ENCODE measurements at regions not wholly inside any gene's neighbourhood (a gene's known extent, or its start where the extent isn't known, plus 50 kb on each side); places are given as distances from the start of the nearest gene placed in this dataset.
"Not testable (repeated sequence)": the region's sequence is repeated elsewhere in the genome, so short reads cannot be mapped to it uniquely, and the experiment has no call there.

- not testable (repeated sequence) for H3K4me1 ChIP-seq (ENCODE audit: control insufficient read depth, extremely low read depth, insufficient read depth, low read length); H4K20me1 ChIP-seq (ENCODE audit: control insufficient read depth, extremely low read depth, insufficient read depth, low read length); H3K36me3 ChIP-seq (ENCODE audit: control insufficient read depth, insufficient read depth, low read length); H3K27me3 ChIP-seq (ENCODE audit: control insufficient read depth, insufficient read depth, low read length); H3K9me3 ChIP-seq (ENCODE audit: control insufficient read depth, insufficient read depth, low read depth, low read length); H3K4me2 ChIP-seq (ENCODE audit: extremely low read depth, insufficient read depth, low read length); H3K79me2 ChIP-seq (ENCODE audit: control insufficient read depth, insufficient read depth, low read length); H3K4me3 ChIP-seq (replicated peaks in 1 of 4; ENCODE audit: control extremely low read depth in 1 of 4, insufficient read depth in 1 of 4, low read depth in 3 of 4, low read length in 4 of 4); H2AFZ ChIP-seq (ENCODE audit: low read length); H3K9ac ChIP-seq (ENCODE audit: insufficient read depth, low read length); DNase-seq (ENCODE audit: low read depth in 2 of 2); H3K27ac ChIP-seq (ENCODE audit: insufficient read depth, low read length)
- TF ChIP-seq, protein P1, sequence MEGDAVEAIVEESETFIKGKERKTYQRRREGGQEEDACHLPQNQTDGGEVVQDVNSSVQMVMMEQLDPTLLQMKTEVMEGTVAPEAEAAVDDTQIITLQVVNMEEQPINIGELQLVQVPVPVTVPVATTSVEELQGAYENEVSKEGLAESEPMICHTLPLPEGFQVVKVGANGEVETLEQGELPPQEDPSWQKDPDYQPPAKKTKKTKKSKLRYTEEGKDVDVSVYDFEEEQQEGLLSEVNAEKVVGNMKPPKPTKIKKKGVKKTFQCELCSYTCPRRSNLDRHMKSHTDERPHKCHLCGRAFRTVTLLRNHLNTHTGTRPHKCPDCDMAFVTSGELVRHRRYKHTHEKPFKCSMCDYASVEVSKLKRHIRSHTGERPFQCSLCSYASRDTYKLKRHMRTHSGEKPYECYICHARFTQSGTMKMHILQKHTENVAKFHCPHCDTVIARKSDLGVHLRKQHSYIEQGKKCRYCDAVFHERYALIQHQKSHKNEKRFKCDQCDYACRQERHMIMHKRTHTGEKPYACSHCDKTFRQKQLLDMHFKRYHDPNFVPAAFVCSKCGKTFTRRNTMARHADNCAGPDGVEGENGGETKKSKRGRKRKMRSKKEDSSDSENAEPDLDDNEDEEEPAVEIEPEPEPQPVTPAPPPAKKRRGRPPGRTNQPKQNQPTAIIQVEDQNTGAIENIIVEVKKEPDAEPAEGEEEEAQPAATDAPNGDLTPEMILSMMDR (conservative IDR thresholded peaks at IDR 0.05 in 1 of 2, IDR thresholded peaks at IDR 0.05 in 1 of 2; ENCODE audit: low read depth in 1 of 2, low read length in 2 of 2) = peak; percentile 18 to 52
Measured at GRCh38 chr7:142520885-142521284, 228.4 kb upstream of the PRSS1 start.

GRCh38 chr7:142520455-142520854 lies 228.8 kb upstream of the PRSS1 start:
- DNase-seq (ENCODE audit: low read depth in 2 of 2); H3K9ac ChIP-seq (ENCODE audit: insufficient read depth, low read length); H4K20me1 ChIP-seq (ENCODE audit: control insufficient read depth, extremely low read depth, insufficient read depth, low read length); H3K4me2 ChIP-seq (ENCODE audit: extremely low read depth, insufficient read depth, low read length); H3K36me3 ChIP-seq (ENCODE audit: control insufficient read depth, insufficient read depth, low read length); H3K27ac ChIP-seq (ENCODE audit: insufficient read depth, low read length); H3K9me3 ChIP-seq (ENCODE audit: control insufficient read depth, insufficient read depth, low read depth, low read length); H3K4me3 ChIP-seq (replicated peaks in 1 of 4; ENCODE audit: control extremely low read depth in 1 of 4, insufficient read depth in 1 of 4, low read depth in 3 of 4, low read length in 4 of 4); H2AFZ ChIP-seq (ENCODE audit: low read length); H3K27me3 ChIP-seq (ENCODE audit: control insufficient read depth, insufficient read depth, low read length); H3K79me2 ChIP-seq (ENCODE audit: control insufficient read depth, insufficient read depth, low read length); H3K4me1 ChIP-seq (ENCODE audit: control insufficient read depth, extremely low read depth, insufficient read depth, low read length): not testable (repeated sequence)

GRCh38 chr7:142519079-142520078 lies 229.9 kb upstream of the PRSS1 start:
- Histone ChIP-seq H3K27ac (ENCODE audit: insufficient read depth, low read length) (no peak overlapping the region), H3K36me3 (ENCODE audit: control insufficient read depth, insufficient read depth, low read length) (no peaks in the 10 kb centered on the region), H4K20me1 (ENCODE audit: control insufficient read depth, extremely low read depth, insufficient read depth, low read length) (no peaks in the 10 kb centered on the region), H3K4me3 (replicated peaks in 1 of 4; ENCODE audit: control extremely low read depth in 1 of 4, insufficient read depth in 1 of 4, low read depth in 3 of 4, low read length in 4 of 4) (no peak overlapping the region), H3K9ac (ENCODE audit: insufficient read depth, low read length) (no peak overlapping the region), H2AFZ (ENCODE audit: low read length) (no peak overlapping the region), H3K4me1 (ENCODE audit: control insufficient read depth, extremely low read depth, insufficient read depth, low read length) (no peaks in the 10 kb centered on the region), H3K9me3 (ENCODE audit: control insufficient read depth, insufficient read depth, low read depth, low read length) (no peaks in the 10 kb centered on the region), H3K27me3 (ENCODE audit: control insufficient read depth, insufficient read depth, low read length) (no peaks in the 10 kb centered on the region), H3K4me2 (ENCODE audit: extremely low read depth, insufficient read depth, low read length) (no peak overlapping the region), H3K79me2 (ENCODE audit: control insufficient read depth, insufficient read depth, low read length) (no peaks in the 10 kb centered on the region)
- DNase-seq (ENCODE audit: low read depth in 2 of 2) = peak in 1 of 2 donors; percentile 35
- no peak for TF ChIP-seq EZH2 (IDR thresholded peaks at IDR 0.05; ENCODE audit: low read length, missing control alignments)
- TF ChIP-seq, protein P1 (conservative IDR thresholded peaks at IDR 0.05 in 1 of 2, IDR thresholded peaks at IDR 0.05 in 1 of 2; ENCODE audit: low read depth in 1 of 2, low read length in 2 of 2) = peak in 1 of 2 donors; percentile 20
